ENCODE measurements at regions not wholly inside any gene's neighbourhood (a gene's known extent, or its start where the extent isn't known, plus 50 kb on each side); places are given as distances from the start of the nearest gene placed in this dataset.

DNA sequence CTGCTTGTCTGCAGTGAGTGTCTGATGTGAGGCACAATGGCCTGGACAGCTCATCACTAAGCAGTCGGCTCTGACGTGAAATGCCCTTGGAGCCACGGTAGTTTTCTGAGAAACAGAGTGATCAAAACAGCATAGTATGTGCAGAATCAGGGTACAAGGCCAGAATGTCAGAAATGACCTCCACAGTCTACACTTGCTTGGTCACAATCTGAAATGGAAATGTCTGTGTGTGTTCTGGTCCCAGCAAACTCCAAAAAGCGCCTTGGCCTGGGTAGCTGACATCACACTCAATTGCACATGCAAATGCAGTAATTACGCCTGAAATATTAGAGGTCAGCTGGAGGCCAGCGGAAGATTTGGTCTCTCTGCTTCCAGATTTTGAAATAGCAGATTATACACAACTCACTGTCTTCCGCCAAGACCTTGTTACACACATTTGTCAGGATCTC is 95.4 kb downstream of the CTAGE1 start:
- 56 to 57% methylated on average over 7 of the region's 7 CpGs for WGBS, 2 donors
- TF ChIP-seq, protein P1, sequence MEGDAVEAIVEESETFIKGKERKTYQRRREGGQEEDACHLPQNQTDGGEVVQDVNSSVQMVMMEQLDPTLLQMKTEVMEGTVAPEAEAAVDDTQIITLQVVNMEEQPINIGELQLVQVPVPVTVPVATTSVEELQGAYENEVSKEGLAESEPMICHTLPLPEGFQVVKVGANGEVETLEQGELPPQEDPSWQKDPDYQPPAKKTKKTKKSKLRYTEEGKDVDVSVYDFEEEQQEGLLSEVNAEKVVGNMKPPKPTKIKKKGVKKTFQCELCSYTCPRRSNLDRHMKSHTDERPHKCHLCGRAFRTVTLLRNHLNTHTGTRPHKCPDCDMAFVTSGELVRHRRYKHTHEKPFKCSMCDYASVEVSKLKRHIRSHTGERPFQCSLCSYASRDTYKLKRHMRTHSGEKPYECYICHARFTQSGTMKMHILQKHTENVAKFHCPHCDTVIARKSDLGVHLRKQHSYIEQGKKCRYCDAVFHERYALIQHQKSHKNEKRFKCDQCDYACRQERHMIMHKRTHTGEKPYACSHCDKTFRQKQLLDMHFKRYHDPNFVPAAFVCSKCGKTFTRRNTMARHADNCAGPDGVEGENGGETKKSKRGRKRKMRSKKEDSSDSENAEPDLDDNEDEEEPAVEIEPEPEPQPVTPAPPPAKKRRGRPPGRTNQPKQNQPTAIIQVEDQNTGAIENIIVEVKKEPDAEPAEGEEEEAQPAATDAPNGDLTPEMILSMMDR (IDR thresholded peaks at IDR 0.05) = no peak
- TF ChIP-seq POLR2A (IDR thresholded peaks at IDR 0.05) (no peak), EP300 (IDR thresholded peaks at IDR 0.05) (no peak)

DNA sequence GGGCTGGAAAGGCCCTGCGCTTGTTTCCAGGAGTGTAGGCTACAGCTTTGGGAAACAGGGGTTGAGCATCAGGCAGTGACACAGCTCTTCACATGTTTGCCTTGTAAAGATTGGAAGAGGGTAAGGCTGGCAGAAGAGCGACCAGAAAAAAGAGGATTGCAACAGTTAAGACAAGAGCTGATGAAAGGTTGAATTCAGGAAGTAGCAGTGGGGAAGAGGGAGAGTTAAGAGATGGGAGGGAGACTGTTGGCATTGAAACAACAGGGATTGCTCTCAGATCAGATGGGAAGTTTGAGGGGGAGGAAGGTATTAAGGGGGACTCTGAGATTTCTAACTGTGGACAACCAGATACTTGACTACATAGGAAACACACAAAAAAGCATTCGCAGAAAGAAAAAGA is 96.9 kb downstream of the CTAGE1 start:
- TF ChIP-seq, protein P1 (IDR thresholded peaks at IDR 0.05) = no peak
- TF ChIP-seq POLR2A (IDR thresholded peaks at IDR 0.05) (no peak), EP300 (IDR thresholded peaks at IDR 0.05) (no peak)
- H3K27ac ChIP-seq = no peak overlapping the region
- 88 to 92% methylated on average over 3 of the region's 3 CpGs for WGBS, 2 donors

More for the DNA sequence above, 95.4 kb downstream of the CTAGE1 start:
- Histone ChIP-seq H3K4me1 (peaks cover 0 to 12% (median 4%) of the 10 kb centered on the region in 4 donors), H3K4me3 (no peak overlapping the region), H3K36me3 (no peaks in the 10 kb centered on the region), H3K27me3 (no peaks in the 10 kb centered on the region), H3K9me3 (no peaks in the 10 kb centered on the region), H3K27ac (no peak overlapping the region)
- DNase-seq (ENCODE audit: low spot score in 2 of 2) = peak in 1 of 2 donors; percentile 29

DNA sequence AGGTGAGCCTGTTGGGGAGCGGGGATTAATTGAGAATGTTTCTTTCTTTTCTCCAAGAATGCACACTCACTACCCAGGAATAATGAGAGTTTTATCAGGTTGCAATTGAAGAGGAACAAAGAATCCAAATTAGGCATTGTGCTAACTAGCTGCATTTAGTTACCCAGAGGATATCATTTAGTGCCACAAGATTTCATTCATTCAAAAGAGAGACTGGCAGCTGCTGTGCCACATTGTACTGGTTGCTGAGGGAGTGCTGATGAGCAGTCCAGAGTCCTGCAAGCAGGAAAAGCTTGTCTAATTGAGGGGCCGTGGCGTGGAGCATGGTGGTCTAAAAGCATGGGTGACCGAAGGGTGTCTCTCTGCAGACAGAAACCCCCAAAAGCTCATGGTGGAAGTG is 97.6 kb downstream of the CTAGE1 start:
- Histone ChIP-seq H3K36me3 (no peaks in the 10 kb centered on the region), H3K27me3 (no peaks in the 10 kb centered on the region), H3K27ac (no peak overlapping the region), H3K9me3 (no peaks in the 10 kb centered on the region), H3K4me1 (peaks cover 0 to 12% (median 4%) of the 10 kb centered on the region in 4 donors), H3K4me3 (no peak overlapping the region)
- 91 to 96% methylated on average over 4 of the region's 4 CpGs for WGBS, 2 donors
- TF ChIP-seq POLR2A (IDR thresholded peaks at IDR 0.05) = no peak
- TF ChIP-seq EP300 (IDR thresholded peaks at IDR 0.05) = no peak
- TF ChIP-seq, protein P1 (IDR thresholded peaks at IDR 0.05) = no peak
- DNase-seq (ENCODE audit: low spot score in 2 of 2) = no peak

More for the DNA sequence above, 96.9 kb downstream of the CTAGE1 start:
- no peak overlapping the region for H3K4me3 ChIP-seq
- H3K9me3 ChIP-seq = no peaks in the 10 kb centered on the region
- H3K27me3 ChIP-seq = no peaks in the 10 kb centered on the region
- H3K36me3 ChIP-seq = no peaks in the 10 kb centered on the region
- peaks cover 0 to 12% (median 4%) of the 10 kb centered on the region in 4 donors for H3K4me1 ChIP-seq
- DNase-seq (ENCODE audit: low spot score in 2 of 2) = no peak

DNA sequence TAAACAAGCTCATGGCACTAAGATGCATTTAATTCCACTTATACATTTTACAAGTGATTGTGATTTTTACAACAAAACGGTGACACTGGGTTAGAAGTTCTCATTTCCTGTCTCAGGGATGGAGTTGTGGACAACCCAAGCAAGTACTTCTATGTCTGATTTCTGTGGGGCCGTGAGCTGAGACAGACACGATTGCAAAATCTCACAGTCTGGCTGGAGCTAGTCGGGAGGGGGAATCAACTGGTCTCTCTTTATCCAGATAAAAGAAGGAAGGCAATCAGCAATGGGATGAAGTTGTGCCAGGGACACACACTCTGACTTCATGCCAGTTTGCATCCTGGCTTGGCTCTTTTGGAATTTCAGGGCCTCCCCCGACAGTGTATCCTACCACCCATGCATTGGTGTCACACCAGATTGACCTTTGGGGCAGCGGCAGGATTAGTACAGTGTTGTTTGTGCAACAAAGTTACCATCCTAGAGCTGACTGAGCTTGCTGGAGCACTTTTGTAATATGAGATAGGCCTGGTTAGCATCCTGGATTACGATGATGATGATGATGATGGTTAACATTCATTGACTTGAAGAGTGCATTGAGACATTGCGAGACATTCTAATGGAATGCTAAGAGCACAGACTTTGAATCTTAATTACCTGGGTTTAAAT is 98.8 kb downstream of the CTAGE1 start:
- WGBS, 2 donors = 65 to 73% methylated on average over 8 of the region's 8 CpGs
- H3K27ac ChIP-seq = no peak overlapping the region
- no peak overlapping the region for H3K4me3 ChIP-seq
- no peaks in the 10 kb centered on the region for H3K36me3 ChIP-seq
- no peak for DNase-seq (ENCODE audit: low spot score in 2 of 2)
- no peaks in the 10 kb centered on the region for H3K9me3 ChIP-seq
- TF ChIP-seq EP300 (IDR thresholded peaks at IDR 0.05) (no peak), POLR2A (IDR thresholded peaks at IDR 0.05) (no peak)
- TF ChIP-seq, protein P1 (IDR thresholded peaks at IDR 0.05) = no peak
- peaks cover 0 to 1% (median under 1%) of the 10 kb centered on the region in 4 donors for H3K4me1 ChIP-seq
- H3K27me3 ChIP-seq = no peaks in the 10 kb centered on the region

DNA sequence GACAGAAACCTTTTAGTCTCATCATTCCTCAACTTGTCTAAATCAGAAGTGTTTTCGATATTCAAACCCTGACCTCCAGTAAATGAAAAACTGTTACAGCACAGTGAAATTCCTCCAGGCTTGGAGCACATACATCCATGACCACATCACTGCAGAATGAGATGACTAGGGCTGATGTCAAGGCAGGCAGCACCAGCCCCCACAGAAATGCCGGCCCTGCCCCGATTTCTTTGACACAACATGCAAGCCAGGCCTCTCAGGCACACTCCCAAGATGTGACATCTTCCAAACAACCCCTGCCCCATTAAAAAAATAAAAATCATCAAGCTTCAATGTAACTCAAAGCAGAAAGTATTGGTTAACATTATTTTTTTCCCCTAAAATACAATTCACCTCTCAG is 103.3 kb downstream of the CTAGE1 start:
- no peak for DNase-seq (ENCODE audit: low spot score in 2 of 2)

More for the DNA sequence above, 103.3 kb downstream of the CTAGE1 start:
- no peak overlapping the region for H3K27ac ChIP-seq
- WGBS, 2 donors = 39 to 50% methylated on average over 3 of the region's 3 CpGs
- H3K9me3 ChIP-seq = no peaks in the 10 kb centered on the region
- no peak overlapping the region for H3K4me3 ChIP-seq
- TF ChIP-seq EP300 (IDR thresholded peaks at IDR 0.05) (no peak), POLR2A (IDR thresholded peaks at IDR 0.05) (no peak)
- TF ChIP-seq, protein P1 (IDR thresholded peaks at IDR 0.05) = no peak
- H3K27me3 ChIP-seq = no peaks in the 10 kb centered on the region
- no peaks in the 10 kb centered on the region for H3K36me3 ChIP-seq
- no peaks in the 10 kb centered on the region for H3K4me1 ChIP-seq

Data from tibial nerve (tissue), 4 donors.